ENCODE measurements at regions not wholly inside any gene's neighbourhood (a gene's known extent, or its start where the extent isn't known, plus 50 kb on each side); places are given as distances from the start of the nearest gene placed in this dataset.

DNA sequence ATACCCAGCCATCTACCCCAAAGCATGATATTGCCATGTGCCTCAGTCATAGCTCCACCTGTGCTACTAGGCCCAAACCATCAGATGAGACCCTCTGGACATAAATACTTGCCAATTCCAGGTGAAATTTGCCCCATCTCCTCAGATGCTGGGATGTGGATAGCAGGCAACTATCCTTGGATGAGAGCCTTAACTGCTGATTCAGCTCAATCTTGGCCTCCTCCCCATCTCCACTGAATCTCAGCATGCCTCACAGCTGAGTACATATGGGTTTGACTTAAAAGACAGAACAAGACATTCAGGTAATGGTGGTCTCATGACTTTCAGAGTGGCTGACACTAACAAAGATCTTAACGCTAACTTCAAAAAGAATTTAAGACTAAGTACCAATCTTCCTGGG is 50.8 kb upstream of the KLHL13 start:
- DNase-seq (ENCODE audit: low read depth): no peak

- no peak for DNase-seq (ENCODE audit: low read depth)
Measured at GRCh38 chrX:118171356-118171755, 54.7 kb upstream of the KLHL13 start.

DNA sequence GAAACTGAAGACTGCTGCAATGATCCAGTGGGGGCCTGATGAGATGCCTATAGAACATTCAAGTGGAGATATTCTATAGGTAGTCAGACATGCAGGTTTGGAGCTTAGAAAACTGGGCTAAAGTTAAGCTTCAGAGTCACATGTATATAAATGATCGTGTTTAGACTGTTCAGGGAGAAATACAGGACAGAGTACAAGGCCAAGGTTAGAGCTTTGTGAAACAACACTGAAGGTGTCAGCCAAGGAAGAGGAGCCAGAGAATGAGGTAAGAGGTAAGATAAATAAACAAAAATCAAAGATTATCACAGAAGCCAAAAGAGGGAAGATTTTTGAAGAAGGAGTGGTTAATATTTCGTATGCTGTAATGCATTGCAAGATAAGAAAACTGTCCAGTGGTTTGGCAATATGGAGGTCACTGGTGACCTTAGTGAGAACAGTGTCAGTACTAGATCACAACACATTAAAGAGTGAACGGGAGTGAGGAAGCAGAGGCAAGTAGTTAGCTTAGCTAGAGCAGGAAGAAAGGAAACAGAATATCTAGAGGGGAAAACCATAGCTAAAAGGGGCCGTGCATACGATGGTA is 58.0 kb upstream of the KLHL13 start:
- no peak for DNase-seq (ENCODE audit: low read depth)

DNA sequence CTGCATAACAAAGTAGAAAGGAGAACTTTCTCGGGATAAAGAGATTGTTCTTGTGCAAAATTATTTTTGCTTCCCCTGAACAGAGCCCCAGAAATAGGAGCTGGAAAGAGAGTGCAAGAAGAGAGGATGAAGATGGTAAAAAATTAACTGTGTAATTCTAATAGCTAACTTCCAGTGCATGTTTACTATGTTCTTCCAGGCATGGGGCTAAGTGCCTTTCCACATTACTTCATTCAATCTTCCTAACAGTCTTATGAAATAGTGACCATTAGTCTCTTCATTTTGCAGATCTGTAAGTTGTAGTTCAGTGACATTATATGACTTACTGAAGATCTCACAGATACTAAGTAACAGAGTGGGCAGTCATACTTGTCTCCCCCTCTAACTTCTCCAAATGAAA is 61.1 kb upstream of the KLHL13 start:
- no peak for DNase-seq (ENCODE audit: low read depth)

DNA sequence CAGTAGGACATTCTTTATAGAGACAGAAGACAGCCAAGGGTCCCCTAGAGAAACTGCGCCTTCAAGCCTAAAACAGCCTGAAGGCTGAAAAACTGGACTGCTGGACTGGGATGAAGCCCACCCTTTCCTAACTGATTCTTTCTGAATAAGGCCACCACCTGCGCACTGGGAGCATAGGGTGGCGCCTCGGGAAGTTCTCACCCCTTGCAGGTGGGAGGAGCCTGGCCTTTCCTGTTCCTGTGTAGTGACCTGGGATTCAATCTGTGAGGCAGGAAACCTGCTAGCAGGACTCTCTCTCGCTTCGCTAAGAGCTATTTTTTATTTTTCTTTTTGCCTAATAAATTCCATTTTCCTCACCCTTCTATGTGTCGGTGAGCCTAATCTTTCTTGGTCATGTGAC is 61.8 kb upstream of the KLHL13 start:
- DNase-seq (ENCODE audit: low read depth): no peak

DNA sequence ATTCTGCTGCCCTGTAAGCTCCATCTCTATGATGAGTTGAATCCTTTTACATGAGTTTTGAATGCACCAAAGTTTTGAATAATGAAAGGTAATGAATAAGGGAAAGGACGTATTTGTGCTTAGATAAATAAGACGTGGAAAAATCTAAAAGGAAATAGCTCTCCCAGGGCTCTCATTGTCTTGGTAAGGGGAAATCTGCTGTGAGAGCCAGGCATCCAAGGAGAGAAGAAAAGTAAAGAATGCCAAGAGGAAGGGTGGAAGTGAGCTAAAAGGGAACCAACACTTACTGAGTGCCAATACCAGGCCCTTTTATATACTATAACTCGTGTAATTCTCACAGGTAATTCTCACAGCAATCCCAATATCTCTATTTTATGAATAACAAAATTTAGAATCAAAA is 62.6 kb upstream of the KLHL13 start:
- no peak for DNase-seq (ENCODE audit: low read depth)

DNA sequence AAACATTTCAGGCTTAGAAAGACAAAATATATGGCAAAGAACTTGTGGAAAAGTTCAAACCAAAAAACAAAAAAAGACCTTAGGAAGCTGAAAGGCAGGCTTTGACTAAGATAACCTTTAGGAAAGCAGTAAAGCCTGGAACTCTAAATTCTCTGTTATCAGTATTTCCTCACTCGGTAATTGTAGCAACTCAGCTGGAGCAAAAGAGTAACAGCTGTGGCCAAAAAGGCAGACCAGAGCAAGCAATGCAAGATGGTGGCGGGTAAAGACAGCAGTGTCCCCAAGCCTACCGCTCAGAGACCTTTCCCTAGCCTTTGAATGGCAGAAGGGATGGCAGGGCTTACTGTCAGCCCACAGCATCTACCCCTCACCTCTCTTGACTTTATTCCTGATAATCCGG is 63.1 kb upstream of the KLHL13 start:
- no peak for DNase-seq (ENCODE audit: low read depth)

- peak; percentile 48 for DNase-seq (ENCODE audit: low read depth)
Measured at GRCh38 chrX:118181030-118181429, 64.4 kb upstream of the KLHL13 start.

DNA sequence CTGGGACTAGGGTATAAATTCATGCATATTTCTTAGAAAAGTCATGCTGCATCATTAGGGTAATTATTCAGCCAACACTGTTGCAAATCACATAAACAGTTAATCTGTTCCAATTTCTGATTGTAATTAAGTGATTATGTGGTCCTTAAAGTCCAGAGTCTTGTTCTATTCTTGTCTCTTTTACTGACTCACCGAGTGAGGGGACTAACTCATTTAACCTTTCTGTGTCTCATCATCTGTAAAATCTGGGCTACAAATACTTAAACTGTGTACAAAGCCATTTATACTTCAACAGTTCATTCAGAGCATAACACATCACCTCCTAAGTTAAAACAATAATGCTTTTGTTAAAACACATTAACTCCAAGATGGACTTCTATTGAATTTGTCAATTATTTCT is 65.4 kb upstream of the KLHL13 start:
- DNase-seq (ENCODE audit: low read depth): no peak

DNA sequence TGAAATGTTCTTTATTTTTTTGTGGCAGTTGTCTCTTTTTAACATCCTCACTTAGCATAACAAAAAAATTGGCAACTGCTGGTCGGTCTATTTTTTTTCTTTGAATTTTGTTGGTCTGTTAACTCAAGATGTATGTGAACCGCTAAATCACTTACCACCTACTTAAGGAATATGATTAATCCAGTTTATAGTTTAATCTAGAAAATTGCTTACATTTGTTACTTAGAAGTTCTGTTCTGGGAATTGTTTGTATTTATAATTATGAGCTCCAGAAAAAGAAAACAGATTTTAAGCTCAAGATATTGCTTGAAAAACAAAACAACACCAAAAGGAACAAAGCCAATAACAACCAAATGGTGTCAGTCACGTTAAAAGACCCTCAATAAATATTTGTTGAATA is 66.1 kb upstream of the KLHL13 start:
- DNase-seq (ENCODE audit: low read depth): no peak

GRCh38 chrX:118183606-118184005 is 67.0 kb upstream of the KLHL13 start:
- no peak for DNase-seq (ENCODE audit: low read depth)

- DNase-seq (ENCODE audit: low read depth): no peak
Measured at GRCh38 chrX:118187100-118187499, 70.5 kb upstream of the KLHL13 start.

DNA sequence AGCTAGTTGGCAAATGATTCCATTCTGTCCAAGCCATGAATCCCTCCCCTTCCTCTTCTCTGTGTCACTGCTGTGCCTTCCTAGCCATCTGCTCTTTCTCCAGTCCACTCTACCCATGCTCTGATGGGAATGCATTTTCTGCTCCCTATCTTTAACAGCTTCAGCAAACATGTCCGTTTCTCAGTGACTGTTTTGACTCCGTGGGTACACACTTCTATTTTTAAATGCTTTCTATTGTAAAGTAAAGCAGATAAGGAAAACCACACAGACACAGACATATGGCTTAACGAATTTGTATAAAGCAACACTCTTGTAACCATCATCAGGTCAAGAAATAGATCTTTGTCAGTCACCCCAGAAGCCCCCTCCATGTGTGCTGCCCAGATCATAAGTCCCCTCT is 72.4 kb upstream of the KLHL13 start:
- no peak for DNase-seq (ENCODE audit: low read depth)

- no peak for DNase-seq (ENCODE audit: low read depth)
Measured at GRCh38 chrX:118189628-118190027, 73.0 kb upstream of the KLHL13 start.

DNA sequence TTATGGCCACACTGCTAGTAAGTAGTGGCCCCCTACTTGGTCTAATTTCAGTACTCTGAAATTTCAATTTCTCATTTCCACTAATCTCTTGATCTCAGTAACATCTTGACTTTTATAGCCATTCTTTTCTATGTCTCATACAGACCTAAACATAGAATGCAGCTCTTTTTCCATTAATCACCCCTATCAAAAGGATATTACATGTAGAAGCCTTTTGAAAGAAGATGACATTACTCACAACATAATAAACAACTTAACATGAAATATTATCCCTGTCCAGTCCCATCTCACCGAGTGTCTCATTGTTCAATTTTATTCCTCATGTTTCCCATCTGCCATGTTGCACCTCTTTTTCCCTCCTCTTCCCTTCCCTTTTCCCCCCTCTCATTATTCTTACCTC is 81.1 kb upstream of the KLHL13 start:
- no peak for DNase-seq (ENCODE audit: low read depth)

- DNase-seq (ENCODE audit: low read depth): no peak
Measured at GRCh38 chrX:118198577-118198976, 82.0 kb upstream of the KLHL13 start.

- no peak for DNase-seq (ENCODE audit: low read depth)
Measured at GRCh38 chrX:118199997-118200396, 83.4 kb upstream of the KLHL13 start.

DNA sequence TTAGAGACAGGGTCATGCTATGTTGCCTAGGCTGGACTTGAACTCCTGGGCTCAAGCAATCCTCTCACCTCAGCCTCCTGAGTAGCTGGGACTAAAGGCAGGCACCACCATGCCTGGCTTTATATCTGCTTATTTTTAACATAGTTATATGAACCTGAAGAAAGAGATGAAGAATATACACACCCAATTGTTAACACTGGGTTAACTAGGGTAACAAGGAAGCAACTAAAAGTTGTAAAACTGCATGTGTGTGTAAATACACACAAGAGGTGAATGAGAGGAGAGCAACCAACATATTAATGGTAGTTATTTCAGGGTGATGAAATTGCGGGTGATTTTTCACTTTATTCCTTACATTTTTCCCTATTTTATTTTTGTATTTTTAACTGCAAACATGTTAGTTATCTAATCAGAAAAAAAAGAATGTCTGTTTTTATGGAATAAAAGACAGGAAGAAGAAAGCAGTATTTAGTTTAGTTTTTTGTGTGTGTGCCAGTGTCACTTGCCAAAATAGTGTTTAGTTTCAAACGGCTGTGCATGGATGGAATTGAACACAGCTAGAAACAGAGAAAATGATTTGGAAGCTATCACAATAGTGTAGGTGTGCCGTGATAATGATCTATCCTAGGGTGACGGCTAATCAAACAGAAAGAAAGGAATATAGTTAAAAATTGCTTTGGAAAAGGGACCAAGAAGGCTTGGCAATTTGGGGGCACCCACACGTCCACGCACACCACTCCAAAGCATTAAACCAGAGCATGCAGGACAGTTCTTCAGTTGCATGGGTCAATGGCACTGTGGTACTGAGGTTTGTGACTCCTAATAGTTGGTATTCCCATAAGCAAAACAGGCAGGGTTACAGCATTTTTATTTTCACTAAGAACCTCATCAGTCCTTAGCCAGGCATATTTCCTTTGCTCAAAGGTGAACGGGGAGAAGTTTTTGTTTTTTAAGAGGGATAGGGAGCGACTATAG is 89.1 kb upstream of the KLHL13 start:
- no peak for DNase-seq (ENCODE audit: low read depth)

DNA sequence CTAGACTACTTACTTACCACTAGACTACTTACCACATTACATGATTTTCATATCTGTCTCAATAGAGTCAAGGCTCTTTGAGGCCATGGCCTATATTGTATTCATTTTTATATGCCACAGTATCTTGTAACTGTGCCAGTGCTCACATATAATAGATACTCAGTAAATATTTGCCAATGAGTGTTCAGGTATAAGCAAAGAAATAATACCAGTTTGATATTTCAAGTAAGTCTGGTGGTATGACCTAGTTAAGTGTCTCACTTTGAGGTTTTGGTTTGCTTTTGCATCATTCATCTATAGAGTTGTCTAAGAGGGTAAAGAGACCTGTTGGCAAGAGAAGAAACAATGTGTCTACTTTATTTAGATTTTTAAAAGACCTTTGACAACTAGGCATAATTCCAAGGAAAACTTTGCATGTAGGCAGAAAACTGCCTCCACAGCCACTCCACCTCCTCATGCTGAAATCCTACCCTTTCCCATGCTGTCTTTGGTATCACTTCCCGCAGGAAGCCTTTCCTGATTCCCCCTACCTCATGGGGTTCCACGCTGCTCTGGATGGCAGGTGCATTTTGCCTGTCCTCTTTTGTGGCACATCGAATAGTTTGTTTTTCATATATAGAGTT is 91.3 kb upstream of the KLHL13 start:
- no peak for DNase-seq (ENCODE audit: low read depth)

DNA sequence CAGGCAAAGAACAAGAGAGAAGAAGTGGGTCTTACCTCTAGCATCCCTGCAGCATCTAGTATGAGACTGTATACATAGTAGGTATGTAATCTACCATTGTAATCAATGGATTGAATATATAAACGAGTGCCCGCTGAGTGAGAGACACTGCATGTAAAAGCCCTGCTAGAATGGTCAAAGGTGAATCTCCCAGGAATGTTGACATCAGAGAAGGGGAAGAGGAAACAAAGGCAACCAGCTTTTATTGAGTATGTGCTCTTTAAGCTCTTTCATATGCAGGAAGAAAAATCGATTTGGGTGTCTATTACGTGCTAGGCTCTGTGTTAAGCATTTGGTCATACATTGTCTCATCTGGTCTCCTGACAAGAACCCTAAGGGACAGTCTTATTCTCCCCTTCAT is 91.9 kb upstream of the KLHL13 start:
- DNase-seq (ENCODE audit: low read depth): no peak

DNA sequence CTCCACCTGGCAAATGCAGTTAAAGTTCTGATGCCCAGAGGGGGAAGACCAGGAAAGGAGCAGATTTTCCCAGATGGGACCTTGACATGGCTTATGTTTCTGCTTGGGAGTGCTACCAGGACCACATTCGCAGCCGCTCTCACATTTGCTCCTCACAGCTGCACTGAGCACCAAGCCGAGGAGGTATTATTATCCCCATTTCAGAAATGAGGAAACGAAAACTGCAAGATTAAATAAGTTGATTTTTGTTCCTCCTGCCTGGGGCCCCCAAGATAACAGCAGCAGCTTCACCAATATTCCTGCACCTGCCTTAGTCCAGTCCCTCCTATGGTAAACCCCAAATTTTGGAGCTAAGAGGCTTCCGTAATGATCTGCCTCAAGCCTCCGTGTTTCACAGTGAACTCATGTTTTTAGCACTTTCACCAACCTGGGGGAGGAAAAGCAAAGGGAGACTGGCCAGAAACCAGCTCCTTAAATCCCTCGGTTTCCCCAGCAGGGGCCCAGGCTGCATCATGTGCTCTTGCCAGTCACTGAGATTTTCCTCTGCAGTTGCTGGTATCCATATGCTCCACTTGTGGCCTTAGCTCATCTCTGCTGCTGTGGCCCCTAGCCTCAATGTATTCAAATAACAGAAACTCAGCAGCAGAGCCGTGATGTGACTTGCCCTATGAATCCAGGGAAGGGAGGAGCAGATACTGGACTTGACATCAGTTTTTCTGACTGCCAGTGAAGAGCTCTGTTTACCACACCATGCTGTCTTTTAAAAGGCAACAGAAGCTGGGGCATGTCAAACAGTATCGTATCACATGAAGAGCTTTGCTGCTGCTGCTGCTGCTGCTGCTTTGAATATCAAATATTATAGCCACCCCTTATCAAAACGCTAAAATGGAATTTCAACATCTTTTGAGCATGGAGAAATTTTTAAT is 95.5 kb upstream of the KLHL13 start:
- no peak for DNase-seq (ENCODE audit: low read depth)

GRCh38 chrX:118212817-118213183 is 96.2 kb upstream of the KLHL13 start:
- DNase-seq (ENCODE audit: low read depth): no peak

All from stromal cell of bone marrow (primary cell).